SU-DHL-6 (cell line): ENCODE measurements at regions not wholly inside any gene's neighbourhood (a gene's known extent, or its start where the extent isn't known, plus 50 kb on each side); places are given as distances from the start of the nearest gene placed in this dataset.

Experiments used
- H2AFZ ChIP-seq: fragments of 200-600 bp; sonication (generic); 2 replicates; pipeline ENCODE4 v1.6.1; 2014; ENCODE audit warnings: low read depth, mild to moderate bottlenecking, moderate library complexity, mixed read lengths, antibody characterized with exemption, low read length; ENCODE audit not compliant: severe bottlenecking
- H3F3A ChIP-seq: fragments of 200-600 bp; shearing (Covaris generic); 2 replicates; pipeline ENCODE4 v1.6.0; 2016; ENCODE audit warnings: antibody characterized with exemption, mild to moderate bottlenecking; ENCODE audit not compliant: insufficient read depth
- H3K27ac ChIP-seq: fragments of 200-600 bp; sonication (generic); 2 replicates; pipeline ENCODE4 v1.5.1; 2016; ENCODE audit warnings: low read depth, mild to moderate bottlenecking, low read length, moderate library complexity, mixed read lengths
- H3K27me3 ChIP-seq: fragments of 200-600 bp; sonication (generic), shearing (Covaris generic); 2 replicates; pipeline ENCODE4 v1.6.0; 2014; ENCODE audit warnings: mild to moderate bottlenecking, low read length
- H3K36me3 ChIP-seq: fragments of 200-600 bp; sonication (generic); 2 replicates; pipeline ENCODE4 v1.6.1; 2014; ENCODE audit warnings: mild to moderate bottlenecking, low read length, mixed read lengths
- H3K4me2 ChIP-seq: fragments of 300-600, 200-600 bp; shearing (Covaris generic), sonication (generic); 2 replicates; pipeline ENCODE4 v1.6.0; 2014; ENCODE audit warnings: low read length, low read depth, mild to moderate bottlenecking; ENCODE audit not compliant: poor library complexity, severe bottlenecking
- H3K4me3 ChIP-seq: fragments of 200-600 bp; sonication (generic); 2 replicates; pipeline ENCODE4 v1.5.1; 2014; ENCODE audit warnings: antibody characterized with exemption, low read length, mild to moderate bottlenecking, mixed read lengths; ENCODE audit not compliant: insufficient read depth, poor library complexity, severe bottlenecking
- H3K79me2 ChIP-seq: fragments of 200-600 bp; sonication (generic); 2 replicates; pipeline ENCODE4 v1.6.1; 2014; ENCODE audit warnings: mild to moderate bottlenecking, low read length, moderate library complexity; ENCODE audit not compliant: insufficient read depth
- H3K9ac ChIP-seq: fragments of 200-600 bp; sonication (generic); 2 replicates; pipeline ENCODE4 v1.7.0; 2014; ENCODE audit warnings: mild to moderate bottlenecking, low read length
- H3K9me2 ChIP-seq: fragments of 200-600 bp; sonication (generic); replicated peaks from 2 replicates; pipeline ENCODE4 v1.6.1; 2014; ENCODE audit warnings: low read length; ENCODE audit not compliant: insufficient read depth
- H3K9me3 ChIP-seq: fragments of 200-600 bp; sonication (generic); 2 replicates; pipeline ENCODE4 v1.6.1; 2014; ENCODE audit warnings: low read length, mixed read lengths; ENCODE audit not compliant: insufficient read depth
- H4K20me1 ChIP-seq: fragments of 200-600 bp; sonication (generic); 2 replicates; pipeline ENCODE4 v1.6.1; 2014; ENCODE audit warnings: low read depth, mild to moderate bottlenecking, antibody characterized with exemption, low read length, moderate library complexity, mixed read lengths
- CTCF ChIP-seq: fragments of 200-600 bp; sonication (generic); IDR thresholded peaks from one replicate; pipeline ENCODE4 v1.5.1; 2017; ENCODE audit warnings: antibody characterized with exemption, mild to moderate bottlenecking, low read length, moderate library complexity; ENCODE audit not compliant: insufficient read depth, poor library complexity, severe bottlenecking
- EZH2phosphoT487 ChIP-seq: fragments of 200-600 bp; sonication (generic), shearing (Covaris generic); conservative IDR thresholded peaks from 2 replicates; pipeline ENCODE4 v1.6.1; 2018; ENCODE audit warnings: mild to moderate bottlenecking, antibody characterized with exemption, low read length, moderate library complexity, mixed read lengths

- TF ChIP-seq EZH2phosphoT487: no peak
- TF ChIP-seq CTCF: no peak
- H3K9ac ChIP-seq: no peak overlapping the region
- no peak overlapping the region for H3K4me2 ChIP-seq
- no peaks in the 10 kb centered on the region for H3F3A ChIP-seq
- H3K9me2 ChIP-seq: no peaks in the 10 kb centered on the region
- no peaks in the 10 kb centered on the region for H3K27me3 ChIP-seq
- no peaks in the 10 kb centered on the region for H3K36me3 ChIP-seq
- no peak overlapping the region for H2AFZ ChIP-seq
- no peaks in the 10 kb centered on the region for H4K20me1 ChIP-seq
- H3K27ac ChIP-seq: no peak overlapping the region
- H3K4me3 ChIP-seq: no peak overlapping the region
- H3K79me2 ChIP-seq: no peaks in the 10 kb centered on the region
- H3K9me3 ChIP-seq: no peaks in the 10 kb centered on the region
Measured at GRCh38 chr1:56404066-56404465, 175.3 kb downstream of the PLPP3 start.

- Histone ChIP-seq H3F3A (no peaks in the 10 kb centered on the region), H3K36me3 (no peaks in the 10 kb centered on the region), H3K4me3 (no peak overlapping the region), H3K27ac (no peak overlapping the region), H3K9me2 (no peaks in the 10 kb centered on the region), H3K27me3 (no peaks in the 10 kb centered on the region), H3K79me2 (no peaks in the 10 kb centered on the region), H3K4me2 (no peak overlapping the region), H2AFZ (no peak overlapping the region), H4K20me1 (no peaks in the 10 kb centered on the region), H3K9me3 (no peaks in the 10 kb centered on the region), H3K9ac (no peak overlapping the region)
- no peak for TF ChIP-seq CTCF
- no peak for TF ChIP-seq EZH2phosphoT487
Measured at GRCh38 chr1:56403321-56403720, 176.0 kb downstream of the PLPP3 start.

- no peaks in the 10 kb centered on the region for H3F3A ChIP-seq
- TF ChIP-seq CTCF (no peak), EZH2phosphoT487 (no peak)
- H4K20me1 ChIP-seq: no peaks in the 10 kb centered on the region
- H3K4me2 ChIP-seq: no peak overlapping the region
- no peak overlapping the region for H2AFZ ChIP-seq
- H3K79me2 ChIP-seq: no peaks in the 10 kb centered on the region
- no peak overlapping the region for H3K9ac ChIP-seq
- no peaks in the 10 kb centered on the region for H3K36me3 ChIP-seq
- H3K4me3 ChIP-seq: no peak overlapping the region
- no peaks in the 10 kb centered on the region for H3K27me3 ChIP-seq
- no peaks in the 10 kb centered on the region for H3K9me3 ChIP-seq
- H3K9me2 ChIP-seq: no peaks in the 10 kb centered on the region
- no peak overlapping the region for H3K27ac ChIP-seq
Measured at GRCh38 chr1:56401191-56401590, 178.2 kb downstream of the PLPP3 start.
